GM20431 (cell line): ENCODE measurements at regions not wholly inside any gene's neighbourhood (a gene's known extent, or its start where the extent isn't known, plus 50 kb on each side); places are given as distances from the start of the nearest gene placed in this dataset.

Experiments
- in situ Hi-C: fragments of 300-500 bp; cut with MseI, MboI; formaldehyde crosslinking; loops from one replicate; pipeline ENCODE4 v1.15.0; 2020; ENCODE audit warnings: low sequenced_read_pairs; ENCODE audit not compliant: unreplicated experiment

DNA sequence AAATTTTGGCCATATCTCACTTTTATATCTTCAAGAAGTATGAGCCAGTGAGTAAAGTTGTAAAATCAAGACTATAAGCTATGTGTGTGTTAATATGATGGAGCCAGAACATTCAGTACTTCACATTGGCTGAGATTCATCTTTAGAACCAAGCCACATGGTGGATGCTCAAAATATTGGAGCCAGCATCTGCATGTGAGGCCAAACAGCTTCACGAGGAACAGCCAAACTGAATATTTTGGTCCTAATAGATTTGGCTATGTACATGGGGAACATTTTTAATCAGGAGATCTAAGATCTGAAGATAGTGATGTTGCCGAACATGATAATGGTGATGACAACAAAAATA, 1089.8 kb downstream of the TUSC7 start:
- in situ Hi-C loops: no loop called here

DNA sequence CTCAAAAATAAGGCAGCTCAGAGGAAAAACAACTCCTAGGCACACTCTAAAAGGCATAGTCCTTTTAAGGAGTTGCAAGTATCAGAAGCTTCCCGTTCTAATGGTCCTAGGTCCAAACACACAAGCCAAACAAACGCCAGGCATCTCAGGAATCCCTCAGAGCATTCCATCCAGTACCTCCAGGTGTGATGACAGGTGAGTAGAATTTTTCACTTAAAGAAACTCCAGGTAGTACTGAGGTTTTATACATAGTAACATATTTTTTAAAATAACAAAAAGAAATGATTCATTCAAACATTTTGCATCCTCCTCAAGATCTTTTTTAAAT, 1092.3 kb downstream of the TUSC7 start:
- in situ Hi-C loops: no loop called here

GRCh38 chr3:117809186-117810081, 1099.9 kb downstream of the TUSC7 start:
- in situ Hi-C loops: no loop called here

GRCh38 chr3:117811786-117812185, 1102.2 kb downstream of the TUSC7 start:
- in situ Hi-C loops: no loop called here

- in situ Hi-C loops: no loop called here
Observed at GRCh38 chr3:117814975-117815374, 1105.4 kb downstream of the TUSC7 start.

DNA sequence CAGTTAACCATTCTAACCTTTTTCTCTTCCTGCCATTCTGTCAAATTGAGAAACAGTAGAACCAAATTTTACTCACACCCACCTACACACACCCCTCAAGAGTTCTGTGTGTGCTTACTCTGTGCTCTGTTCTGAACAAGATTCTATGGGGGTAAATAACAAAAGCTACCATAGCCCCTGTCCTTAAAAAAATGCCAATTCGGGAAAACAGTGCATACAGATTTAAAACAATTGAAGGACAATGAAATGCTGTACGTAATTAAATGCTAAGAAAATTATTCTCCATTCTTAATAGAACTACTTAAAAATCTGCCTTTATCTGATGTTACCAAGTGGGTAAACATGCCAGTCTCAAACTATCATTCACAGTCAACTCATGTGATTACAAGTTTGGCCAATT, 1107.5 kb downstream of the TUSC7 start:
- in situ Hi-C loops: no loop called here

DNA sequence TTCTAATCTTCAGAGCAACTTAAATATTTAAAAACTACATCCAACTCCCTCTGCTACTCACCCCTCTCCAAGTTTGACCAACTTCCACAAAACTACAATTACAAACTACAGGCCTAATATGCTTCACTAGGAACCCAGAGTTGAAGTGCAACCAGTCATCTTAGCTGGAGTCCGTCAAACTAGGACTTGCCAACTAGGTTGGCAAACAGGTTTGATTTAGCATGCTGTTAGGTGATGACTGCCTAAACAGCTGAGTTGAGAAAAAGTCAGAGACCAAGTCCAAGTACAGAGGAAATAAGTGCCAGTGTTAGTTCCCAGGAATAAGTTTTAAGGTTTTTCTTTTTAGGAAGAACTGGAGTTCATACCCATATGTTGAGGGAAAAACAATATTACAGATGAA, 1109.0 kb downstream of the TUSC7 start:
- in situ Hi-C loops: no loop called here

GRCh38 chr3:117820658-117821299, 1111.2 kb downstream of the TUSC7 start:
- in situ Hi-C loops: no loop called here

DNA sequence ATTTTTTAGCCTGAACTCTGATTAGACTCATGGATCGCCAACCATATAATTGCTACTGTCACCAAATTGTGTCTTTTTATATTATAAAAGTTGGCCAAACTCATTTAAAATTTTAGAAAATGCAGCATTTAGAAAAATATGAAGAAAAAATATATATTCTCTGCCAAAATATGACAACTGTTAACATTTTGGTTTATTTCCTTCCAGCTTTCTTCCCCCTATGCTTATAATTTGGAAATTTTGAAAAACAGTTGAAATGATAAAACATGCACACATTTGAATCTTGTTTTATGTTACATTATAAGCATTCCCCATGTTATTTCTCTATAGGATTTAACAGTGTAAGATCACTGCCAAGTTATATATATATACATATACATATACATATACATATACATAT, 1112.8 kb downstream of the TUSC7 start:
- in situ Hi-C loops: no loop called here

DNA sequence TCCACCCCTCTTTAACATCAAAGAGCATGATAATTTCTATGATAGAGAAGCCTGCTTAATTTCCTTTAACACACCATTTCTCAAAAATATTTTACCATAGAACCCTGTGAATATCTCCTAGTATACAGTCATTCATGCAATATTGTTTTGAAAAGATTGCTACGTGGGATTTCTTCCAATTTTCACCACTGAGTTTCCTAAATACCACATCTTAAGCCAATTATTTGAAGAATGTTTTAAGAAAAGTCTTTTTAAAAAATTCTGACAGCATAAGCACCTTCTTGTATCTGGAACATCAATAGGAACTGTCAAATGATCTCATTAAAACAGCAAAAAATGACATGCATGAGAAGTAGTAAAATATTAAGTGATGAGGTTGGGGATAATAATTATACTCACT, 1126.7 kb downstream of the TUSC7 start:
- in situ Hi-C loops: no loop called here

DNA sequence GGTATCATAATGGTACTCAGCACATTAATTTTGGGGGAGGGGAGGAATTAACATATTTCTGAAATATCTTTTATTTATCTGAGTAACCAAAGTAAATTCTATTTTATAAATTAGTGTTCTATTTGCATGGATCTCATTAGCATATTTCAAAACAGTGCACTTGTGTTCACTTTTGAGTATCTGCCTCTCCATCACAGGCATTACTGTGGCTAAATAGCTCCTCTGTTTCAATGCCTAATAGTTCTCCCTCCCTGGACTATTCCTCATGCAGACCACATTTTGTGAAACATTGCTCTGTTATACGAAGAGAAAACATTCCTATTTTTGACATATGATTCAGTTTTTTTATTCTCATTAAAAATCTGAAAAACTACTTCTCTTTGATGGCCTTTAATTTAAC, 1127.8 kb downstream of the TUSC7 start:
- in situ Hi-C loops: no loop called here

DNA sequence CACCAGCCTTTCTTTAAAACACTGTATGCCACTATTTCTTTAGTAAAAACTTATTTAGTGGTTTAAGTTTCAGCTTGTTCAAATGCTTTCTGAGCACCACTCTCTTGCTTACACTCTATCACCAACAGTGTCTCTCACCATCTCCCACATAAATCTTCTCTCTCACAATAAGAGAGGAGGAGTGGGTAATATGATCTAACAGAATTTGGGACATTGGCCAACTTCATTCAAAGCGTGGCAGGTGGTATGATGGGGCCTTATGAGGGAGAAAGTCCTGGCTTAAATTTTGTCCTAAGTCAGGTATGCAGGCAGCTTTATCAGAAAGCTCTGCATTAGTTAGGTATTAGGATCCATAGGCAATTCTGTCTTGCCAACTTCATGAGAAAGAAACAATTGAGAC, 1132.5 kb downstream of the TUSC7 start:
- in situ Hi-C loops: no loop called here

DNA sequence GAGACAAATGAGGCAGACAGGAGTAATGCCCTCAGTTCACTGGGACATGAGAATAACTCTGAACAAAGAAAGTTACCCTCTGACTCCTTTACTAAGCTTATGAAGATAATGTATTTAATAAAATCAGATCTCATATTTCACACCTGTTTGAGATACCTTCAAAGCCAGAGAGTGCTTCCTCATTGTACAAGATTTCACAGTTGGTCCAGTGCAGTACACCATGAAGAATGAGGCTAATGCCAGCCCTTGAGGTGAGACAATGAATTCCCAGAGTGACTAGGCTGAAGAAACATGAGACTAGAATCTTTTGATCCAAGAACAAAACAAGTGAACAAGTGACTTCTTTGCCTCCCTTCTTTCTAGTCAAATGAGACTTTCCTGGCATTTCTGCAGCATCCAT, 1133.8 kb downstream of the TUSC7 start:
- in situ Hi-C loops: no loop called here

DNA sequence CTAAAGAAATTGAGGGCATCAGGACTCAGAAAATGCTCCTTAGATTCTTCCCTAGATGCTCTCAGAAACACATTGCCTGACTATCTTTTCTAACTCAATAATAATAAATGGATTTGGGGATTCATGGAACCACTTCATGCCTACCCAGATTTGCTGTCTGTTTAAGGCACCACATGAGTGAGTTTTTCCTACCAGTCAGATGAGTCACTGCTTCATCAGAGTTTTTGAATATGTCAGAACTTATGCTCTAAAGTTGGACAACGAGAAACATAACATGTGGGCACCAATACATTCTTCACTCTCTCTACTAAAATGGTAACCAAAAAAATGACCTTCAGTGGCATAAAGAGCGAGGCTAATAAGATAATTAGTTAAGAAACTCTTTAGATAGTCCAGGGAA, 1135.1 kb downstream of the TUSC7 start:
- in situ Hi-C loops: no loop called here

DNA sequence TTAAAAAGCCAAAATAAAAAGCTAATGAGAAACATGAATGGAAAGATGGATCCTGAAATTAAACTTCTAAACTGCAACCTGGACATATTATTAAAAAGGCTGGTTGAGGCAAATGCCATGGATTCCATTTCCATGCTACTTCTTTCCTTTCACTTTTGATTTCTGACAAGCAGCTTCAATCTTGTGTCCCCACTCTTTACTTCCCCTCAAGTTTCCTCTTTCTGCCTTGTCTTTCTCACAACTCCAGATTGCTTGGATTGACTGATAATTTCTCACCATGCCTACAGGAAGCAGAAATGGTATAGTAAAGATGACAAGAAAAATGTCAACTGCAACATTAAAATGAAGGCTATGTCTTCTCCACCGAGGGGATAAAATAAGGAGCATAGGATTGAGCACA, 1136.7 kb downstream of the TUSC7 start:
- in situ Hi-C loops: no loop called here

GRCh38 chr3:117848606-117849005, 1139.0 kb downstream of the TUSC7 start:
- in situ Hi-C loops: no loop called here

DNA sequence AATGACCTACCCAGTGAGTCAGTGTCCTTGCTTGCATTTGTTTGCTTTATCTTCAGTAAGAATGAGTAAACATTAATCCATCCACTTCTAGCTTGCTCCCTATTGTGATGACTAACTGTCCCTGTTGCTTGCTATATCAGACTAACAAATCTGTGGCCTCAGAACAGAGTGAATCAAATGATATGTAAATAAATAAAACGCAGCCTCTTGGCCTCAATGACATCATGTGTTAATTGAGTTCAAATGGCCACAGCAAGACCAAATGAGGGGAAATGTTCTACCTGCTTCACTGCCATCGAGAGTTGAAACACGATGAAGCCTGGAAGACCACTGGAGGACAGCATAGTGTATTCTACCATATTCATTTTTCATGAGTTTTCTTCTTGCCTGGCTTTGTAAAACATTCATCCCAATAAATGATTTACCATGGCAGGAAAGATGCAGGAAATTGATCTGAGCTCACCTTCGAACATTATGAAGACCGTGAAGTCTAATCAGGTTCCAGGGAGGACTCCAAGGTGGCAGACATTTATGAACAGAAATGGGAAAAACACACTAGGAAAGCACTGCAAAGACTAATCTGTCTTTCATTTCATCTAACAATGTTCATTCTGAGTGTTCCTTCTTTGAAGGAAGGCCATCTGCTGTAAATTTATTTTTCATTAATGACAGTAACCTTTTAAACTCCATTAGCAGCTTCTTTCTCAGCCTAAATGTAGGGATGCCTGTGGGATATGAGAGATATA, 1144.5 kb downstream of the TUSC7 start:
- in situ Hi-C loops: no loop called here

- in situ Hi-C loops: no loop called here
Observed at GRCh38 chr3:117856354-117856753, 1146.8 kb downstream of the TUSC7 start.

- in situ Hi-C loops: no loop called here
Observed at GRCh38 chr3:117863146-117863545, 1153.6 kb downstream of the TUSC7 start.

- in situ Hi-C loops: no loop called here
Observed at GRCh38 chr3:117865338-117865737, 1155.8 kb downstream of the TUSC7 start.

DNA sequence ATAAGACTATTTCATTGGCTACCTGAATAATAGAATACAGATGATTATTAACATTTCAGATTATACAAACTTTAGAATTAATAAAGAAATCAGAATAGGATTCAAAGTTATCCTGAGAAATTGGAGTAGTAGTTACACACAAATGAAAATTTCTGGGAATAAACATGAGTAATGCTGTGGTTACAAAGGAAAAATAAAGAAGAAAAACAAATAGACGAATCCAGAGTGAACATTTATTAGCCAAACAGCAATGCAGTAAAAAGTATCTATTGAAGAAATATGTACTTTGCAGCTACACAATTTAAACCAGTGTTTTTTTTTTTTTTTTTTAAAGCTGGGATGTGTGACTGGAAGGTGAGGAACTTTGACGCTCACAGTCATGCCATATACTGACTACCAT, 1159.2 kb downstream of the TUSC7 start:
- in situ Hi-C loops: no loop called here
